T-helper 1 cell (primary cell): ENCODE measurements at regions not wholly inside any gene's neighbourhood (a gene's known extent, or its start where the extent isn't known, plus 50 kb on each side); places are given as distances from the start of the nearest gene placed in this dataset.
A peak's percentile ranks its signal among the peaks of the same experiment; 100 is the strongest.

ENCODE experiments used
- DNase-seq, 5 donors: peaks; one replicate each; pipeline ENCODE4 v3.0.0-alpha.2; 2012 to 2020

GRCh38 chr1:2887941-2888855 is 86.7 kb upstream of the TTC34 start:
- no peak for DNase-seq

- no peak for DNase-seq
Observed at GRCh38 chr1:2890221-2890850, 88.8 kb upstream of the TTC34 start.

GRCh38 chr1:2891923-2892448 is 90.5 kb upstream of the TTC34 start:
- no peak for DNase-seq

GRCh38 chr1:2893473-2894120 is 92.1 kb upstream of the TTC34 start:
- no peak for DNase-seq

- peak in 1 of 5 donors; percentile 8 for DNase-seq
Observed at GRCh38 chr1:2894381-2895041, 93.0 kb upstream of the TTC34 start.

GRCh38 chr1:2896824-2897223 is 95.3 kb upstream of the TTC34 start:
- DNase-seq: no peak

GRCh38 chr1:2903226-2903625 is 101.7 kb upstream of the TTC34 start:
- no peak for DNase-seq

GRCh38 chr1:2904191-2904590 is 102.7 kb upstream of the TTC34 start:
- DNase-seq: no peak

GRCh38 chr1:2905356-2905755 is 103.9 kb upstream of the TTC34 start:
- DNase-seq: no peak

GRCh38 chr1:2906085-2906484 is 104.6 kb upstream of the TTC34 start:
- no peak for DNase-seq

- DNase-seq: no peak
Observed at GRCh38 chr1:2906620-2907019, 105.1 kb upstream of the TTC34 start.

- no peak for DNase-seq
Observed at GRCh38 chr1:2907051-2907450, 105.6 kb upstream of the TTC34 start.

- no peak for DNase-seq
Observed at GRCh38 chr1:2908081-2908480, 106.6 kb upstream of the TTC34 start.

GRCh38 chr1:2908561-2908960 is 107.1 kb upstream of the TTC34 start:
- DNase-seq: no peak

- no peak for DNase-seq
Observed at GRCh38 chr1:2909797-2910196, 108.3 kb upstream of the TTC34 start.

GRCh38 chr1:2910211-2910610 is 108.7 kb upstream of the TTC34 start:
- no peak for DNase-seq

- DNase-seq: no peak
Observed at GRCh38 chr1:2911421-2912178, 109.7 kb upstream of the ACTRT2 start.

- no peak for DNase-seq
Observed at GRCh38 chr1:2912424-2913061, 108.7 kb upstream of the ACTRT2 start.

GRCh38 chr1:2913091-2913490 is 108.2 kb upstream of the ACTRT2 start:
- DNase-seq: no peak

- DNase-seq: no peak
Observed at GRCh38 chr1:2914702-2915101, 106.6 kb upstream of the ACTRT2 start.

- DNase-seq: no peak
Observed at GRCh38 chr1:2916153-2916552, 105.1 kb upstream of the ACTRT2 start.

GRCh38 chr1:2916706-2917105 is 104.6 kb upstream of the ACTRT2 start:
- DNase-seq: no peak
